SK-N-MC (cell line): ENCODE measurements at regions not wholly inside any gene's neighbourhood (a gene's known extent, or its start where the extent isn't known, plus 50 kb on each side); places are given as distances from the start of the nearest gene placed in this dataset.

Source experiments
- EZH2 ChIP-seq: fragments of 200-600 bp; sonication (generic); IDR thresholded peaks from one replicate; pipeline ENCODE4 v1.6.1; 2017; ENCODE audit warnings: antibody characterized with exemption
- FOXP2 ChIP-seq: optimal IDR thresholded peaks from 2 replicates; pipeline ENCODE3; 2011; ENCODE audit warnings: mild to moderate bottlenecking, moderate library complexity; ENCODE audit not compliant: insufficient read depth; ENCODE audit errors: extremely low read length, control extremely low read depth
- POLR2AphosphoS5 ChIP-seq: IDR thresholded peaks from 2 replicates; pipeline ENCODE4 v1.6.1; 2012; ENCODE audit warnings: mild to moderate bottlenecking, low read depth, low read length, borderline replicate concordance

GRCh38 chr3:193791041-193792032, 198.3 kb downstream of the OPA1 start:
- no peak for TF ChIP-seq POLR2AphosphoS5
- TF ChIP-seq EZH2, result no peak
- TF ChIP-seq FOXP2, result no peak
